ENCODE measurements at regions not wholly inside any gene's neighbourhood (a gene's known extent, or its start where the extent isn't known, plus 50 kb on each side); places are given as distances from the start of the nearest gene placed in this dataset.
A peak's percentile ranks its signal among the peaks of the same experiment; 100 is the strongest.
"Not testable (repeated sequence)": the region's sequence is repeated elsewhere in the genome, so short reads cannot be mapped to it uniquely, and the experiment has no call there.

GRCh38 chr6:28824793-28825731, 98.7 kb downstream of the TRIM27 start:
- no peak for DNase-seq
- H3K36me3 ChIP-seq: no peaks in the 10 kb centered on the region
- intact Hi-C loops (cut with micrococcal nuclease): no loop called here
- no peak overlapping the region for H3K27ac ChIP-seq (replicated peaks)
- H3K4me3 ChIP-seq: no peak overlapping the region
- peaks cover 99% of the 10 kb centered on the region for H3K27me3 ChIP-seq (ENCODE audit: low read depth)
- H3K4me1 ChIP-seq: peaks cover 9% of the 10 kb centered on the region
- TF ChIP-seq, protein P1, sequence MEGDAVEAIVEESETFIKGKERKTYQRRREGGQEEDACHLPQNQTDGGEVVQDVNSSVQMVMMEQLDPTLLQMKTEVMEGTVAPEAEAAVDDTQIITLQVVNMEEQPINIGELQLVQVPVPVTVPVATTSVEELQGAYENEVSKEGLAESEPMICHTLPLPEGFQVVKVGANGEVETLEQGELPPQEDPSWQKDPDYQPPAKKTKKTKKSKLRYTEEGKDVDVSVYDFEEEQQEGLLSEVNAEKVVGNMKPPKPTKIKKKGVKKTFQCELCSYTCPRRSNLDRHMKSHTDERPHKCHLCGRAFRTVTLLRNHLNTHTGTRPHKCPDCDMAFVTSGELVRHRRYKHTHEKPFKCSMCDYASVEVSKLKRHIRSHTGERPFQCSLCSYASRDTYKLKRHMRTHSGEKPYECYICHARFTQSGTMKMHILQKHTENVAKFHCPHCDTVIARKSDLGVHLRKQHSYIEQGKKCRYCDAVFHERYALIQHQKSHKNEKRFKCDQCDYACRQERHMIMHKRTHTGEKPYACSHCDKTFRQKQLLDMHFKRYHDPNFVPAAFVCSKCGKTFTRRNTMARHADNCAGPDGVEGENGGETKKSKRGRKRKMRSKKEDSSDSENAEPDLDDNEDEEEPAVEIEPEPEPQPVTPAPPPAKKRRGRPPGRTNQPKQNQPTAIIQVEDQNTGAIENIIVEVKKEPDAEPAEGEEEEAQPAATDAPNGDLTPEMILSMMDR (IDR thresholded peaks at IDR 0.05; ENCODE audit: borderline replicate concordance): no peak
- H3K9me3 ChIP-seq (replicated peaks): no peaks in the 10 kb centered on the region

DNA sequence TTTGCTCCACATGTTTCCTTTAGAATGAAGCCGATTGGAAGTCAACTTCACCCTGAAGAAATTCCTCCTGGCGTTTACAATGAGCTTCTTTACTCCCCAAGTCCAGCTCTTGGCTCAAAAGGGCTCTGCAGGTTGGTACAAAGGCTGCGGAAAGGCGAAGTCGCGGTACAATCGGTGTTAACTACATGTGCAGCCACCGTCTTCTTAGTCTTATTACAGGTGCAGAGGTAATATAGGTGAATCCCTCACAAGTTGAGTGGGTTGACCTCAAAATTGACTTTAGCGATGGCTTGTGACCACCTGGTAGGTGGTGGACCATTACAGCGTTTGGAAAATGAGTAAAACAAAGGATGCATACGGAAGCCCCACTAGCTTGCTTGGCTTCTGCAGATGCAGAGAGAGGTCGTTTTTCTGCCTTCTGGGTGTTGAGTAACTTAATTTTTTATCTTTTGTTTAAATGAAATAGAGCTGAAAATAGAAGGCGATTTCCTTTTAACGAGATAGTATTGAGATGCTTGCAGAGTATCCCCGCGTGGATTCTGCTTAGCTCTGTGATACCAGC, 98.0 kb downstream of the TRIM27 start:
- peaks cover 9% of the 10 kb centered on the region for H3K4me1 ChIP-seq
- H3K36me3 ChIP-seq: no peaks in the 10 kb centered on the region
- no peak overlapping the region for H3K27ac ChIP-seq (replicated peaks)
- TF ChIP-seq, protein P1 (IDR thresholded peaks at IDR 0.05; ENCODE audit: borderline replicate concordance): no peak
- DNase-seq: no peak
- intact Hi-C loops (cut with micrococcal nuclease): no loop called here
- H3K9me3 ChIP-seq (replicated peaks): no peaks in the 10 kb centered on the region
- peaks cover 91% of the 10 kb centered on the region for H3K27me3 ChIP-seq (ENCODE audit: low read depth)
- no peak overlapping the region for H3K4me3 ChIP-seq

- H3K9me3 ChIP-seq (replicated peaks); H3K4me3 ChIP-seq; H3K4me1 ChIP-seq; H3K27ac ChIP-seq (replicated peaks); H3K36me3 ChIP-seq; intact Hi-C loops (cut with micrococcal nuclease); DNase-seq: not testable (repeated sequence)
- peaks cover 73% of the 10 kb centered on the region for H3K27me3 ChIP-seq (ENCODE audit: low read depth)
Observed at GRCh38 chr6:28831683-28832082, 92.1 kb downstream of the TRIM27 start.

DNA sequence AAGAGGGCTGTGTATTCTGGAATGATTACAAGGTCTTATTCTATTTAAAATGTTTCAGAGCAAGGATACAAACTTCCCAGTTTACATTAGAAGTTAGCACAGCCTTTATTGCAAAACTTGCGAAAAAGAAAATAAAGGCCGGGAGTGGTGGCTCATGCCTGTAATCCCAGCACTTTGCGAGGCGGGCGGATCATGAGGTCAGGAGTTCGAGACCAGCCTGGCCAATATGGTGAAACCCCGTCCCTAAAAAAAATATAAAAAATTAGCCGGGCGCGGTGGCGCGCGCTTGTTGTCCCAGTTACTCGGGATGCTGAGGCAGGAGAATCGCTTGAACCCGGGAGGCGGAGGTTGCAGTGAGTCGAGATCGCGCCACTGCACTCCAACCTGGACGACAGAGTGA, 87.1 kb downstream of the TRIM27 start:
- Histone ChIP-seq H3K27me3 (ENCODE audit: low read depth) (peaks cover 49% of the 10 kb centered on the region), H3K4me1 (peaks cover 24% of the 10 kb centered on the region)
- intact Hi-C loops (cut with micrococcal nuclease): loop anchor here (2.0 kb wide), 1 partner anchor 180 kb away; no protein-coding TSS in a partner anchor
- not testable (repeated sequence) for H3K9me3 ChIP-seq (replicated peaks); H3K4me3 ChIP-seq; H3K36me3 ChIP-seq; H3K27ac ChIP-seq (replicated peaks); DNase-seq

DNA sequence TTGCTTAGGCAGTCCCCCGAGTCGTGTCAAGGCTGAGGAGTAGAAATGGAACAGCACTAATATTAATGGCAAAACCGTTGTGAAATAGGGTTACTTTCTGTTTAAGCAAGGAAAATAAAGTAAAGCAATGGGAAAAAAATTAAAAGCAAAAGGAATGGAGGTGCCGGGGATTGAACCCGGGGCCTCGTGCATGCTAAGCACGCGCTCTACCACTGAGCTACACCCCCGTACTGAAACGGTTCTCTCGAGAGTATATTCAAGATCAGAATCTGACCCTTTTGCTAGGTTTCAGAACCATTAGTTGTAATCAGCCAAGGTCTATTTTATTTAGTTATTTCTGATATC, 85.5 kb downstream of the TRIM27 start:
- peak overlapping the region; percentile 58 for H3K27ac ChIP-seq (replicated peaks)
- TF ChIP-seq, protein P1 (IDR thresholded peaks at IDR 0.05; ENCODE audit: borderline replicate concordance): no peak

DNA sequence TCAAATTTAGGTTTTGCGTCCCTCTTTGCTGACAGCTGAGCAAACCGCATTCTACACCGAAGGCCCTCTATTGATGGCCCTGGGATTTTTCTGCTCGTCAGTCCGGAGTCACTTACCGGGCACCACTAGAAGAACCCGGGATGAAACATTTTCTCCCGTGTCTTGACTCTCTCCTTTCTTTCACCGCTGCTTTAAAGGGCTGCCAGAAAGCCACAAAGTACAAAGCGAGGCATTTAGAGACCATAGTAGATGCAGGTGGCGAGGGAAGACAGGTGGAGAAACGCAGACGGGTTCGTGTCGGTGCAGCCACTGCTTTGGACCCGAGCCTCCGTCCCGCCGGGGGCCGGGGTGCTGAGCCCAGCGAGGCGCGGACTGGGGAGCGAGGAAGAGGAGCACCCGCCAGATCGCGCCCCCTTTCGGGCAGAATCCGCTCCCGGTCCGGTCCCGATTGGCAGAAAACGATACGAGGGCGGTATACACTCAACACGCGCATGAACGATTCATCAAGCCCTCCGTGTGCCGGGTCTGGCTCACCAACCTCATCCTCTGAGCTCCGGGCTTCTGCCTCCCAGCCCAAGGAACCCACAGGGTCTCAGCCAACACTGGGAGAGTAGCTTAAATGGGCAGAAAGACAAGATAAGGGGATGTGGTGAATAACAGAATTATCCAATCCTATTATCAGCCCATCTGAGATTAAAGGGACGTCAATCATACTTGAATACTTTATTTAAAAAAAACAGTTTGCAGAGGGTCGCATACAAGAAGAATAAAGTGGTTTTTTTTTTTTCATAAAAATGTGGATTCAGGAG, 84.9 kb downstream of the TRIM27 start:
- Histone ChIP-seq H3K9me3 (replicated peaks) (no peaks in the 10 kb centered on the region), H3K36me3 (no peaks in the 10 kb centered on the region), H3K27me3 (ENCODE audit: low read depth) (peaks cover 51% of the 10 kb centered on the region), H3K4me3 (peak overlapping the region; percentile 77), H3K4me1 (peaks cover 24% of the 10 kb centered on the region), H3K27ac (replicated peaks) (peak overlapping the region; percentile 58)
- DNase-seq: peak; percentile 79
- TF ChIP-seq, protein P1 (IDR thresholded peaks at IDR 0.05; ENCODE audit: borderline replicate concordance): peak; percentile 68
- intact Hi-C loops (cut with micrococcal nuclease): no loop called here

More for the DNA sequence above, 85.5 kb downstream of the TRIM27 start:
- peaks cover 24% of the 10 kb centered on the region for H3K4me1 ChIP-seq
- peak; percentile 29 for DNase-seq
- peak overlapping the region; percentile 77 for H3K4me3 ChIP-seq
- H3K27me3 ChIP-seq (ENCODE audit: low read depth): peaks cover 51% of the 10 kb centered on the region
- H3K36me3 ChIP-seq: no peaks in the 10 kb centered on the region
- H3K9me3 ChIP-seq (replicated peaks): no peaks in the 10 kb centered on the region
- intact Hi-C loops (cut with micrococcal nuclease): no loop called here

Data from left ventricle myocardium inferior (tissue), 1 donor.